ENCODE measurements at regions not wholly inside any gene's neighbourhood (a gene's known extent, or its start where the extent isn't known, plus 50 kb on each side); places are given as distances from the start of the nearest gene placed in this dataset.

DNA sequence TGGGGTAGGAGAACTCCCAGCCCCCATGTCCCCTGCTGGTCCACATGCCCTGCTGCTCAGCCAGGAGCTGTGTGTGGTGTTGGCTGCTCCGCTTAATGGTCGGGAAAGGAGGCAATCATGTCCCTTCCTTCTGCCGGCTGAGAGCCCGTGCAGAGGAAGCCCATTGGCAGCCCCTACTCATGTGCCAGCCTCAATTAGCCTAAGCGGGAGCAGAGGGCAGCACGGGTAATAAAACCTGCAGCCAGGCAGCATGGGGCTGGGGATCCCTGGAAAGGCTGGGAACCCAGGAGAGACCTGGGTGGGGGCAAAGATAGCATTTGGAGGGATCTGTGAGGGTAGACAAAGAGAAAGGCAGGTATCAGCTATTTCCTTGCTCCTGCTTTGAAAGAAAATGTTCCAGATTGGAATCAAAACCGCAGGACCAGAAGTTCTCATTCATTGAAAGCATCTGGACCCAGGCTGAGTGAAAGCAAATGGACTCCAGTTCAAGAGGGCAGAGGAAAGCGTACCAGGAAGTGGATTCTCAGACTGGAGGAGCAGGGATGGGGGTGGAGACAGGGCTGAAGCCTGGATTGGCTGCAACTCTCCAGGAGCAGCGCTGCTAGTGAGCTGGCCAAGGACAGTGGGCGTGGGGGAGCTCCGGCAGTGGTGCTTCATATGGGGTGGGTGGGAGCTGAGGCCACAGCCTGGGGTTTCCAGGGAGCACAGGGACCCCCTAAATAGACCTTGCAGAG, 103.4 kb upstream of the NECTIN1 start:
- no peak for DNase-seq (ENCODE audit: low spot score in 2 of 2)
- peaks cover 8% of the 10 kb centered on the region for H3K27me3 ChIP-seq

DNA sequence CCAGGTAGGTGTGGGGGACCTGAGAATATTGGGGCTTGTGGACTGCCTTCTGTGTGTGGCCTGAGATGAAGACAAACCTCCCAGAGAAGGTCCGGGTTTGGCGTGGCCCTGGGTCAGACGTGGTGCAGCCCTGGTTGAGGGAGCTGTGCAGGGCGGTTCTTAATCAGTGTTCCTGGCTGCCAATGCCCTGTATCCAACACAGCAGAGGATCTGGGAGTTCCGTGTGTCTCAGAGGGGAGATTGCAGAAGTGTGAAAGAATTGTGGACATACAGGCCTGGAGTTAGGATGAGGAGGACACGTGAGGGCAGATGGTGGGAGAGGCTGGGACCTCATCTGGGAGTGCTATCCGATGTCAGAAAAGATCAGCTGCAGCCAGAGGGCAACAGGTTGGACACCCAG, 102.0 kb upstream of the NECTIN1 start:
- no peak for DNase-seq (ENCODE audit: low spot score in 2 of 2)
- no peak overlapping the region for H3K4me3 ChIP-seq
- H3K9me3 ChIP-seq: no peaks in the 10 kb centered on the region
- H3K27me3 ChIP-seq: peaks cover 8% of the 10 kb centered on the region
- H3K36me3 ChIP-seq: no peaks in the 10 kb centered on the region
- no peak for TF ChIP-seq POLR2A (IDR thresholded peaks at IDR 0.05)
- 71% methylated on average over 7 of the region's 7 CpGs for whole genome bisulfite sequencing
- peaks cover 9% of the 10 kb centered on the region for H3K4me1 ChIP-seq
- no peak overlapping the region for H3K27ac ChIP-seq

More for the DNA sequence above, 103.4 kb upstream of the NECTIN1 start:
- no peak overlapping the region for H3K4me3 ChIP-seq
- WGBS: 46% methylated on average over 9 of the region's 11 CpGs
- peaks cover 9% of the 10 kb centered on the region for H3K4me1 ChIP-seq
- H3K36me3 ChIP-seq: no peaks in the 10 kb centered on the region
- no peaks in the 10 kb centered on the region for H3K9me3 ChIP-seq
- TF ChIP-seq, protein P1, sequence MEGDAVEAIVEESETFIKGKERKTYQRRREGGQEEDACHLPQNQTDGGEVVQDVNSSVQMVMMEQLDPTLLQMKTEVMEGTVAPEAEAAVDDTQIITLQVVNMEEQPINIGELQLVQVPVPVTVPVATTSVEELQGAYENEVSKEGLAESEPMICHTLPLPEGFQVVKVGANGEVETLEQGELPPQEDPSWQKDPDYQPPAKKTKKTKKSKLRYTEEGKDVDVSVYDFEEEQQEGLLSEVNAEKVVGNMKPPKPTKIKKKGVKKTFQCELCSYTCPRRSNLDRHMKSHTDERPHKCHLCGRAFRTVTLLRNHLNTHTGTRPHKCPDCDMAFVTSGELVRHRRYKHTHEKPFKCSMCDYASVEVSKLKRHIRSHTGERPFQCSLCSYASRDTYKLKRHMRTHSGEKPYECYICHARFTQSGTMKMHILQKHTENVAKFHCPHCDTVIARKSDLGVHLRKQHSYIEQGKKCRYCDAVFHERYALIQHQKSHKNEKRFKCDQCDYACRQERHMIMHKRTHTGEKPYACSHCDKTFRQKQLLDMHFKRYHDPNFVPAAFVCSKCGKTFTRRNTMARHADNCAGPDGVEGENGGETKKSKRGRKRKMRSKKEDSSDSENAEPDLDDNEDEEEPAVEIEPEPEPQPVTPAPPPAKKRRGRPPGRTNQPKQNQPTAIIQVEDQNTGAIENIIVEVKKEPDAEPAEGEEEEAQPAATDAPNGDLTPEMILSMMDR (IDR thresholded peaks at IDR 0.05): no peak
- TF ChIP-seq POLR2AphosphoS5 (IDR thresholded peaks at IDR 0.05) (no peak), EP300 (IDR thresholded peaks at IDR 0.05) (no peak), POLR2A (IDR thresholded peaks at IDR 0.05) (no peak)
- no peak overlapping the region for H3K27ac ChIP-seq

DNA sequence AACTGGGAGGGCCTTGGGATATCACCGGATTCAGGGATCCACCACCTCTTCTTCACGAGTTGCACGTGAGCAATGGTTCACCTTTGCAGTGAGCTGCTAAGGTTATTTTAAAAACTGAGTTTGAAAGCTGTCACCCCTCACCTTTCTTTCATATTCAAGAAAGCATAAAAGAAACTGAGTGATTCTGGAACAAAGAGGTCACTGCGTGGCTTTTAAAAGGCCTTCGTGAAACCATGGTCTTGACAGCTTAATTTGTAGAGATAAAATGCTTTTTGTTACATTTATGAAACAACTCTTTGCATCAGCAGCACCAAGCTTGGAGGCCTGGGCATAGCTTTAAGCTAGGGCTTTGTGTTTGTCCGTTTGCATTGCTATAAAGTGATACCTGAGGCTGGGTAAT, 101.4 kb upstream of the NECTIN1 start:
- H3K36me3 ChIP-seq: no peaks in the 10 kb centered on the region
- 90% methylated on average over 6 of the region's 6 CpGs for WGBS
- H3K27ac ChIP-seq: no peak overlapping the region
- H3K9me3 ChIP-seq: no peaks in the 10 kb centered on the region
- H3K27me3 ChIP-seq: peaks cover 8% of the 10 kb centered on the region
- no peak for DNase-seq (ENCODE audit: low spot score in 2 of 2)
- TF ChIP-seq, protein P1 (IDR thresholded peaks at IDR 0.05): no peak
- TF ChIP-seq POLR2AphosphoS5 (IDR thresholded peaks at IDR 0.05) (no peak), EP300 (IDR thresholded peaks at IDR 0.05) (no peak), POLR2A (IDR thresholded peaks at IDR 0.05) (no peak)
- H3K4me1 ChIP-seq: peaks cover 9% of the 10 kb centered on the region
- H3K4me3 ChIP-seq: no peak overlapping the region

DNA sequence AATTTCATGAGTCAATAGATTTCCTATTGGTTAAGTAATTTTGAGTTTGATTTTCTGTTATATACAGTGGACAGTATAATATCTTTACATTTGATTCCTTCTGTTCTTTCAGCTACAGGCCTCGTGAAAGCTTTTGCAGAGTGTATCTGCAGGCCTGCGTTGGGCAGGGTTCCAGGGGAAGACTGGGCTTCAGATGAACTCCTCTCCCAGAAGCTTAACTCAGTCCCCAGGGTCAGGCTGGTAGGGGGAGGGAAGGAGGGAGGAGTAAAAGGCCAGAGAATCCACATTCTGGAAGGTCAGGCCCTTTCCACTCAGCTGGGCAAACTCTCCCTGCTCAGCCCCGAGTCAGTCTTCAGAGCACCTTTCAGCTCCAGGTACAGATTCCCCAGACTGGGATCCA, 100.4 kb upstream of the NECTIN1 start:
- no peak for DNase-seq (ENCODE audit: low spot score in 2 of 2)
- H3K4me1 ChIP-seq: peaks cover 9% of the 10 kb centered on the region
- H3K27me3 ChIP-seq: peaks cover 8% of the 10 kb centered on the region
- no peak overlapping the region for H3K4me3 ChIP-seq
- no peaks in the 10 kb centered on the region for H3K9me3 ChIP-seq
- no peaks in the 10 kb centered on the region for H3K36me3 ChIP-seq
- H3K27ac ChIP-seq: no peak overlapping the region
- WGBS: 79% methylated on average over 3 of the region's 3 CpGs
- TF ChIP-seq, protein P1 (IDR thresholded peaks at IDR 0.05): no peak
- TF ChIP-seq POLR2AphosphoS5 (IDR thresholded peaks at IDR 0.05) (no peak), EP300 (IDR thresholded peaks at IDR 0.05) (no peak), POLR2A (IDR thresholded peaks at IDR 0.05) (no peak)

DNA sequence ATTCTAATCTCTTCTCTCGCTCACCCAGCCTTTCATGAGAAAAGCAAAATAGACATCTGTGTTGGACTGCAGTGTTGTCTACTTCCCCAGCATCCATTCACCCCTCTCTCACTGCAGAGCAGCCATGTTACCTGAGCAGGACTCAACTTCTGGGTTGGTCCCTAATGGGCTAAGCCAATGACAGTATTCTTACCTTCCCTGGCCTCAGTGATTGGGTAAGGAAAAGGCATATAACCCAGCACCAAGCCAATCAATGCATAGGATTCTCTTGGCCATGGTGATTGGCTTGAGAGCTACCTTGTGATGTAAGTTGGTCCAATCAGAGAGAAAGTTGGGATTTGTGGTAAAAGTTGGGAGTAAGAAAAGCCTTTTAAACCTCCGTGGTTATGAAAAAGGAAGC, 99.8 kb upstream of the NECTIN1 start:
- no peak for TF ChIP-seq POLR2A (IDR thresholded peaks at IDR 0.05)
- TF ChIP-seq POLR2AphosphoS5 (IDR thresholded peaks at IDR 0.05): no peak
- TF ChIP-seq EP300 (IDR thresholded peaks at IDR 0.05): no peak
- WGBS: 69% methylated on average over 2 of the region's 2 CpGs

DNA sequence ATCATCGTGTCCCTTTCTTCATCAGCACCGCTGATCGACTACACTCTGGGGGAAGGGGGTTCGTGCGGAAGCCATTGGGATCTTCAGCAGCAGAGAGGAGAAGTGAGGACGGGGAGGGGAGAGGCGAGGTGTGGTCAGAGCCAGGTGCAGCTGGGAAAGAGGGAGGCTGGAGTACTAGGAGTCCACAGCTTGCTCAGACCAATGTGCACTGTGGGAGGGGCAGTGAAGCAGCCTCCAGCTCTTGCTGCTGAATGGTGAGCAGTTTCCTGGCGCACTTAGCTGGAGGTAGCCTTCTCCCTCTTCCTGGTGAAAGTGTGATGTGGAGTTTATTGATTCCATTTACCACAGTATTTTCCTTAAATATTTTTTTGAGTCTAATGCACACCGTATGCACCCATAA, 99.0 kb upstream of the NECTIN1 start:
- 82% methylated on average over 9 of the region's 9 CpGs for WGBS
- TF ChIP-seq EP300 (IDR thresholded peaks at IDR 0.05) (no peak), POLR2A (IDR thresholded peaks at IDR 0.05) (no peak), POLR2AphosphoS5 (IDR thresholded peaks at IDR 0.05) (no peak)
- TF ChIP-seq, protein P1 (IDR thresholded peaks at IDR 0.05): no peak
- DNase-seq (ENCODE audit: low spot score in 2 of 2): no peak
- no peaks in the 10 kb centered on the region for H3K9me3 ChIP-seq
- H3K4me1 ChIP-seq: peaks cover 9% of the 10 kb centered on the region
- no peak overlapping the region for H3K4me3 ChIP-seq
- no peaks in the 10 kb centered on the region for H3K36me3 ChIP-seq
- no peak overlapping the region for H3K27ac ChIP-seq
- peaks cover 8% of the 10 kb centered on the region for H3K27me3 ChIP-seq

More for the DNA sequence above, 99.8 kb upstream of the NECTIN1 start:
- Histone ChIP-seq H3K27me3 (peaks cover 8% of the 10 kb centered on the region), H3K36me3 (no peaks in the 10 kb centered on the region), H3K4me3 (no peak overlapping the region), H3K9me3 (no peaks in the 10 kb centered on the region), H3K4me1 (peaks cover 9% of the 10 kb centered on the region), H3K27ac (no peak overlapping the region)
- DNase-seq (ENCODE audit: low spot score in 2 of 2): no peak
